Stimulated activated CD4-positive, alpha-beta T cell treated with anti-CD3 and anti-CD28 coated beads, Interleukin-1b, Interleukin-23, amount 100 ng/mL, for 24 hours (primary cell): ENCODE measurements at regions not wholly inside any gene's neighbourhood (a gene's known extent, or its start where the extent isn't known, plus 50 kb on each side); places are given as distances from the start of the nearest gene placed in this dataset.
"Not testable (repeated sequence)": the region's sequence is repeated elsewhere in the genome, so short reads cannot be mapped to it uniquely, and the experiment has no call there.

Experiments
- DNase-seq, 4 experiments: peaks; one replicate each; pipeline ENCODE4 v3.0.0-alpha.2; 2020; ENCODE audit warnings: low read depth in 4 of 4, low spot score in 1 of 4

DNA sequence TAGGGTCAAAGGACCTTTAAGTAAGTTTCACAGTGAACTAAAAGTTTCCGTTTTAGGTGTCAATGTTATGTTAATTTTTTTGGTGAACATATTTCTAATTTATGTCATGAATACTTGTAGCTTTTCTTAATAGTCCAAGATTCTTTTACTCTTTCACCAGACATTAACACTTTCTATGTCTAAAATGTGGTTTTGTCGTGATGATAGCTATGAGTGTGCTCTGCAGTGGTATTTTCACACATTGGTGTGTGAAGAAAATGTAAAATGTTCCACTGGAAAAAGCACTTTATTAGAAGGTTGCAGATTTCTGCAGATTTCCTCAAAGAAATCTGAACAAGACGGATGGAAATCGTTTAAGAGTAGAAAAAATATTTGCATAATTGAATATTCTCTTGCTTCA, 561.0 kb upstream of the ANKRD30A start:
- DNase-seq = no peak

DNA sequence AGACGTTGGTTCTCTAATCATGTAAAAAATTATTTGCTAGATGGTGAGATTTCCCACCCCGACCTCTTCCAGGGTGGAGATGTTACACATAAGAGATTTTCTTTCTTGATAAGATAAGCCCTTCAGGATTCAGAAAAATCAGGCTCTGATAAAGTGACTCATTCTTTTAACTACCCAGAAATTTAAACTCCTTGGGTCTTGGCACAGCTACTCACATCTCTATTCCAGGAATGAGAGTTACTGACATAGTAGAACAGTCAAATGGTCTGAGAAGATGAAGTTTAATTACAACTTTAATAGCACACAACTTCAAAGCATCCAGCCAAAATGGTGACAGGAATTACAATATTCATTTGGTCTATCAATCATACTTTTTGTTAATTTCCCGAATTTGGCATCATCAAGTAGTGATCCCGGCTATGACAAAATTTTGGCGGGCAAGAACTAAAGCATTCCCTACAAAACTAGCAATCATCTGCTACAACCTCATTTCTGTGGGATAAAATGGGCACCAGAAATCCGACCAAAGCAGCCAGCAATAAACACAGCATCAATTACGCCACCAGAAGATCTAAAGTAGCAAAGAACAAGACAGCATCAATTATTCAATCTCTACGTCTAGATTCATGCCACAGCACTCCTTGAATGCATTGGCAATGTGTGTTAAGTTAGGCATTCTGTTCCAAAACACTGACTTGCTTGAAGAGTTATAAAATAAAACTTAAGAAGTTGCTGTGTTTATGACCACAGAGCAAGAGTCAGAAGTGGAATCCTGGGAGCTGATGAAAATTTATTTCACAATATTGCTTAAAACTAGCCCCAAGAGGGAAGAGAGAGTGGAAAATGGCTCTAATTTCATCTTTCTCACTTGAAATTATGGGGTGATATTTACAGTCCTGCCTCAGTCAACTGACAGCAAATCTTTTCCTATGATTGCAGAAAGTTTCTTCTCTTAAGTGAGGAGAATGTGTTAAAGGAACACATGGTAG, 565.7 kb upstream of the ANKRD30A start:
- DNase-seq = no peak

DNA sequence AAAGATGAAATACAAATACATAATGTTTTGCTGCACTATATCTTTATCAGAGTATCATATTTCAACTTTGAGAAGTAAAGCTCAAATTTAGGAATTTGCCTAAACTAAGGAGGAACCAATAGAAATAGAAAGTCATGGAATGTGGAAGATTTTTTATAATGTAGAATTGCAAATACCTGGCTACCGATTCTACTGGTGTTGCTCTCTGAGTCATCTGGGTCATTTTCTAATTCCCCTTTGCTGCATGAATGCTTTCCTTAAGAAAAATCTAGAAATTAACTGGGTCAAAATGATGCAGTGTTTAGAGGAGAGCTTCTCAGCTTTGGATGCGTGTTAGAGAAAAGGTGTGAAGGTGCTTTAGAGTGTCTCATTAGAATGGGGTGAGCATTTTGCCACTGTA, 568.9 kb upstream of the ANKRD30A start:
- no peak for DNase-seq

DNA sequence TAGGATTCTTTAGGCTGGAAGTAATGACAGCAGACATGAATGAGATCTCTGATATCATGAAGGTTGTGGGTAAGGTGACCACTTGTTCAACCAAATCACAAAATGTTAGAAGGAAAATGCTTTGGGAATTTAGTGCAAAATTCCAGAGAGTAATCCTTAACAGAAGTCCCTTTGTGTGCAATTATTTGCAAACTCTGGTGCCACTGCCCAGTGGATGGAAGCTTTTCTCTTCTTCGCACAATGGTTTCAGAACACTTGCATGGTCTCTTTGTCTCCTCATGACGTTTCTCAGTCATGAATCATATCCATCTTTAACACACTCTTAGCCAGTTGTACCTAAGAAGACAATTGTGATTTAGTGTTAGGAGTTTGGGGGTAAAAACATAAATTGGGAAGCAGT, 570.4 kb upstream of the ANKRD30A start:
- no peak for DNase-seq

DNA sequence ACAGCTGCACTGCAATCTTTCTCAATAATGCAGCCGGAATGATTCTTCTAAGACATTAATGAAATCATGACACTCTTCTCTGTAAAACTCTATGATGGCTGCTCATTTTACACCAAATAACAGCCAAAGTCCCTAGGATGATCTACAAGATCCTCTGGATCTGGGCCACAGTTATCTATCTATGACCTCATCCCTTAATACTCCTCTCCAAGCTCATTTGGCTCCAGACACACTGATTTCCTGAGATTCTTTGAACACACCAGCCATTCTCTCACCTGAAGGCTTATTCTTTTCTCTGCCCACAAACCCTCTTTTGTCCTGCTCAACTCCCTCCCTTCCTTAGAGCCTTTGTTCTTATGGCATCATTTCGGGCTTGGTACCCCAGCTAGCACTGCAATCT, 577.4 kb upstream of the ANKRD30A start:
- no peak for DNase-seq

DNA sequence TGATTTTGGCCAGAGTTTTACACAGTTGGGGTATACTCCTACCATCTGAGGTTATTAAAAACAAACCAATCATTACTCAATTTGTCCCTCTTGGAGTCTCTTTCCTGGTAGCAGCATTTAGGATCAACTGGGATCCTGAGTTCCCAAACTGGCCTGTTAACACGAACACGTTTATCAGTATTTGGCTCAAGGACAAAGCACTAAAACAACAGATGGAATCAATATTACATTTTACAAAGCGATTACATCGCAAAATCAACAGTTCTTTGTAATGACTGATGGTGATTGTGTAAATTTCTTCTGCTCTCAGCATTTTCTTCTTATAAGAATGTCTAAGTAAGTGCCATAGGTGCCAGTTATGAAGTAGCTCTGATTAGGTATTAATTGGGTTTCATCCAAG, 582.9 kb upstream of the ANKRD30A start:
- DNase-seq = no peak

DNA sequence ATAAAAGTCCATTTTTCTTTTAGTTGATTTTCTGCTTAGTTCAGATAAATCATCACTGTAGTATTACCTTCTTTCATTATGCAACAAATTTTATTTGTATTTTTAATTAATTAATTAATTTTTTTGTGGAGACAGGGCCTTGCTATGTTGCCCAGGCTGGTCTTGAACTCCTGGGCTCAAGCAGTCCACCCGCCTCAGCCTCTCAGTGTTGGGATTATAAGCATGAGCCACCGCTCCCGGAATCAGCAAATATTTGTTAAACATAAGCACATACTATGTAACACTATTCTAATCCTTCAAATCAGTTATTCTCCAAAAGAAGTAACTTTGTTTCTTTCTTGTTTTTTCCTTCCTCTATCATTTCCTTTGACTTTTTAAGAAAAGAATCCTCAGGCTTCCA, 584.8 kb upstream of the ANKRD30A start:
- DNase-seq = no peak

DNA sequence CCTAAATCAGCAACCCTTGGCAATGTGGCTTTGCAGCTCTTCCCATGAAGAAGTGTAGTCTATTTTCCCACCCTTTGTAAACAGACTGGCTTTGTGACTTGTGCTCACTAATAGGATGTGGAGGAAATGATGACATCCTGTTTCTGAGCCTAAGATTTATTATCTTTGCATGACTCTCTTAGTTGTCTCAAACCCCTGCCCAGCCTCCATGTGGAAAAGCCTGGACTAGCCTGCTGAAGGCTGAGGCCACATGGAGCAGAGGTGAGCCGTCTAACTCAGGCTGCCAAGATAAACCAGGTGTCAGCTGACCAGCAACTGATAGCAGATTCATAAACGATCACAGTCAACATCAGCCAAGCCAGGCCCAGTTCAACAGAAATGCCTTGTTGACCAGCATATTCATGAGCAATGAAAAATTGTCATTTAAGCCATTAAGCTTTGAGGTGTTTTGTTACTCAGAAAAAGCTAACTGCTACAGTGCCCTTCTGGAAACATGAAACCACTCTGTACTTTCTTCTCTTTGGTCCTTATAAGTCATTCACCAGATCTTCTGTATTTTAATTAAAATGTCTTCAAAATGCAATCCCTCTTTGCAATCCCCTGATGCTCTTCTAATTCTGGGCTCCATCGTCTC, 586.3 kb upstream of the ANKRD30A start:
- no peak for DNase-seq

DNA sequence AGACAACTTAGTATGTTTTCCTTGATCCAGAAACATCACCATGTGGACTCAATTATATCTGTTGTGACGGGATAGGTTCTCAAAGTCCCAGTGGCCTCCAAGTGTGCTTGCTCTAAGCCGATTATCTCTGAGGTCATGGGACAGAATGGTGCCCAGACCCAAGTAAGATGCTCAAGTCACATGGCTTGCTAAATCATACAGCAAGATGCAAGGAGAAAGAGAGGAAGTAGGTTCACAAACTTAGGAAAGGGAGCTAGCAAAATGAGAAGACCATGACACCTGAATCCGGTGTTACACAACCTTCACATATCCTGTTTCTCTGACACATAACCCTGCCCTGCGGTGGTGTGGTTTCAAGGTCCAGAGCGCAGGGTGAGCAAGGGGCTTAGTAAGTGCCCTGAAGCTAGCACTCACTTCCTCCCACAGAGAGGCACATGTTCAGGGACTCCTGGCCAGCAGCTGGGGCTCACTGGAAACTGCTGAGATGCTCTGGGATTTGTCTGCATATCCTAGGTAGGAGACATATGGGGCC, 590.9 kb upstream of the ANKRD30A start:
- DNase-seq = no peak

DNA sequence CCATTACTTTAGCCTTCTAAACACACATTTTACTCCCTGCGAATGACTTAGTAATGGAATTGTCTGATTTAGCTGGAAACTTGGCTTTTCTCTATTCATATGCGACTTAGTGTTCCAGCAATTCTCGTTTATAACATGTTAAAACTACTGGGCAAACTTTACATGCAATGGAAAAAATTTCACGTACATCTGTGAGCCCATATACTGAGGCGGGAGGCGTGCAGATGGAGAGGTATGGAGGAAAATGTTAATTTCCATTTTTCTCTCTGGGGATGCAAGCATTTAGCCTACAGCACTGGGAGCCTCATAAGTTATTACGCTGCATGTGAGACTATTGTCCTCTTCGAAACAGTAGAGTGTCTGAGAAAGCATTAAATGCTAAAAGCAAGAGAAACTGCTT, 591.5 kb upstream of the ANKRD30A start:
- no peak for DNase-seq

DNA sequence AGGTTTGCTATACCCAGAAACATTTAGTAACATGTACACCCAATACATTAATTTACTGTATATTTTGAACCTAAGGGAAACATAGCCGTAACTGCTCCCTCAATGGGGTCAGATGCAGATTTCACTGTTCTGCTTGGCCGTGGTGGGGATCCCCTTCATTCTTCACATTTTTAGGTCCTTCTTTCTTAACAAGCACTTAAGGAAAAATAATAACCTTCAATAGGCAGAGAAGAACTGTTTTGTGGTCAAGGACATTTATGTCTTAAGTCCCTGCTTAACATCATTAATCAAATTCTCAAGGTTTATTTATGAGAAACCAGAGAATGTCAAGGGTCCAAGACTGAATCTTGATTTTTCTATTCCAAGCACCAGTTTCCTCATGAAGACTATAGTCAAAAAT, 592.1 kb upstream of the ANKRD30A start:
- DNase-seq = no peak

DNA sequence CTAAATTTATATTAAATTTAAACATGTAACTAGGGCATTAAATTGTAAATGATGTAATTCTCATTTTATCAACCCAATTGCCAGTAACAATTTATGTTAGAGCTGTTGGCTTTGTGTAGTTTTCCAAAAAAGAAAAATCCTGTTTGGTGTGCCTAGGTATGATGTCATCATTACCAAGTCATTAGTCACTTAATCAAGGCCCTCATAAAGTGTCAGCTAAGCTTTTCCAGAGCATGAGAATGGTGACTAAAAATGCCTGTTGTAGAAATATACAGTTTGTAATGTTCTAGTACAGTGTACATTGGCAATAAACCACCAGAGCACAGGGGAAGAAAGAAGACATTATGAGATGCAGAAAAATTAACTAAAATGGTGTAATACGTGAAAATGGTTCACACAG, 593.8 kb upstream of the ANKRD30A start:
- no peak for DNase-seq

DNA sequence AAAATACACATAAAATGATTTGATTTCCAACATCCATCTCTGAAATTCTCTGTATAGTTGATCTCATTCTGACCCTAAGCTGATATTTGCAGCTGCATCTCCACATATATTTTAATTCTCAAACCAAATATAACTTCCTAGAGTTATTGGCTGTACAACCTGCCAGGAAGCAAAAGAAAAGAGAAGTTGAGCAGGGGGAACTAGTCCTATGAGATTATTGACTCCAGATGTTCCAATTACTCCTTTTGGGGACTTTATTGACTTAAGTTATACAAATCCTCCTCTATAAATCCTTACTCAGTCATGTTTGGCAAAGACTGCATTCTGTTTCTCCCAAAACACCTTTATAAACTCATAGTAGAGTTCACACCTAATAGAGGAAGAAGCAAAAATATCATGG, 599.4 kb upstream of the ANKRD30A start:
- DNase-seq = no peak

DNA sequence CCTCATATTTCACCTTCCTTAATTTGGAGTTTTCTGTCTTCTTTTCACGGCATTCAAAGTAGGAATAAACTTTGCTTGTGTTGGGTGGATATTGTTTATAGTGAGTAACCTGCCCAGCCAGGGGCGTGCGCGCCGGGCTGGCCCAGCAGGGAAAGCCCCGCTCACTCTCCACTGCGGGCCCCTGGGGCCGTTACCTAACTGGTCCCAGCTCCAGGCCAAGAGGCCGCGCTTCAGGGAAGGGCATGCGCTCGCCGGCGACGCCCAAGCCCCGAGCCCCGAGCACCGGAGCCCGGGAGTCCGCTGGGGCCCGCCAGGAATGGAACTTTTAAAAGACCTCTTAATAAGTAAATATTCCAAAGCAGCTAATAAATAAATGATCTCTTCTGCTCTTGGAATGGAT, 601.3 kb upstream of the ANKRD30A start:
- not testable (repeated sequence) for DNase-seq

DNA sequence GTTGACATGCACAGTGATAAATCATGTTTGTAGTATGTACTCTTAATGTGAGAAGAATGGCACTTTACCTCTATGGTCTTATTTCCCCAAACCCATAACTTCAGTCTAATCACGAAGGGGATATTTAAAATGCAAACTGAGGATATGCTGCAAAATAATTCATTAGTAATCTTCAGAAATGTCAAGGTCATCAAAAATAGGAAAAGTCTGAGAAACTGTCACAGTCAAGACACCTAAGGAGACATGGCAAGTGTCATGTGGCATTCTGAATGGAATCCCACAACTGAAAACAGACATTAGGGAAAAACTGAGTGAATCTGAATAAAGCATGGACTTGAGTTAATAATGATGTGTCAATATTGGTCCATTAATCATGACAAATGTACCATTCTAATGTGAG, 605.5 kb upstream of the ANKRD30A start:
- no peak for DNase-seq

DNA sequence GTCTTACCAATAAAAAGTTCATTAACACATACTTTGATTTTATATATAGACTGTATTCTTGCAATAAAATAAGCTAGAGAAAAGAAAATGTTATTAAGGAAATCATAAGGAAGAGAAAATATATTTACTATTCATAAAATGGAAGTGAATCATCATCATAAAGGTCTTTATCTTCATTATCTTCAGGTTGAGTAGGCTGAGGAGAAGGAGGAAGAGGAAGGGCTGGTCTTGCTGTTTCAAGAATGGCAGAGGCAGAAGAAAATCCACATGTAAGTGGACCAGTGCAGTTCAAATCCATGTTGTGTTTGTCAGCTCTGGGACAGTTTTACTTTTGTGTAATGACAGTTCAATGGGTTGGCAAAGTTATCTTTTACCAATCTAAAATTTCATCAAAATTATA, 609.1 kb upstream of the ANKRD30A start:
- no peak for DNase-seq

DNA sequence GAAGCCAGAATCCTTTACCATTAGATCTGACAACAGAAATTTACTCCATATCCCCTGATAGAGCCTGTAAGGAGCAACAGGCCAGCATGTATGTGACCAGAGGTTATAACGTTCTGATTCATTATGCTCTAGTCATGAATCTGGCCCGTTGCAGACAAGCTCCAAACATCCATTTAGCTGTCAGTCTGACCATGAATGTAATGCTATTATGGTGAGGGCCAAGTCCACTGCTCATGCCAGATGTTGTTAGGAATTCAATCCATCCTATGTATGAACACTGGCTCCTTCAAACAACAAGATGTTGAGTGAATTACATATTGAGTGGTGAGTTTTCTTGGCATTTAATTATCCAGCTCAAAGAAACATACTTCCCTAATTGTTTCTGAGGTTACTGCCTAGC, 610.1 kb upstream of the ANKRD30A start:
- no peak for DNase-seq

DNA sequence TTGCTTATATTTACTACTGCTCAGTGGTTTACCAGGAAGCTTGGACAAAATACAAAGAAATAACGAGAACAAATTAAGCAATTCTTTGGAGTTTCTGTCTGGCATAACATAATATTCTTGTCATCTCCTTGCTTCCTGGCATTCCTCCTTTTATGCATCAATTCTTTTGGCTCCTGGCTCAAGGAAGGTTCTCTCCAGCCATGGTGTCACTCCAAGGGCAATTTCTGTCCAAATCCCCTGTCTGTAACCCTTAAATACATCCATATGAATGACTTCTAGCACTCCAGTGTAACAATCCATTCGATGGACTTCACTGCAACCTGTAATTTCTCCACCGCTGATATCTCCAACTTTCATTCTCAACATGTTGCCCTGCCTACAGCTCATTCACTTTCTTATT, 617.7 kb upstream of the ANKRD30A start:
- no peak for DNase-seq

DNA sequence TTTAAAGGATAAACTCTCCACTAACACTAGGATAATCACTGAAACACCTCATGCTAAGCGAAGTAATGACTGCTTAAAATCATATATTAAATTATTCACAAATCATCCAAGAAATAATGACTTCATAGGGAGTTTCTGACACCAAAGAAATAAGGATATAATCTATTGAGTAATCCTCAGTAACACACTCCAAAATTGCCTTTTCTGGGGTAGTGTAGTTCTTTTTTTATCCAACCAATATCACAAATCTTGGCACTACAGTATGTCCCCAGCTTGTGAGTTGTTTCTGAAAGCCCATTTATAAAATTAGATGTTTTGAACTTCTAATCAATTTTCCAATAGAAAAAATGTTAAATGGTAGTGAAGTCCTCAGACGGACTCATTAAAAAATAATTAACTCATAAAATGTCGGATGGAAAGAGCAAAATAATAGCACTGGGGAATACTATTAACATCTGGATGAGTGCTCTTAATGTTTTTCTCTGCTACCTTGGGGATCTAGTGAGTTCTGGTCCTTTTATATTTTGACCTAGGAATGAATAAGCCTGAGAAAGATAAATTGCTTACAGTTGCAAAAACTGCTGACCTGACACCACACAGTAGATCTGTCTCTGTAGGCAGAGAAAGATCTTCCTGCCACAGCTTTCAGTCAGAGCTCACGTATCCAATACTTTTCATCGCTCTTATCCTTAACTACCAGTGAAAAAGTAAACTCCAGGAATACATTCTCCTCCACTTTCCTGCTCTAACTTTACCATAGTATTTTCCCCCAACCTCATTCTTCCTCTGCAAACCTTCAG, 618.5 kb upstream of the ANKRD30A start:
- no peak for DNase-seq

DNA sequence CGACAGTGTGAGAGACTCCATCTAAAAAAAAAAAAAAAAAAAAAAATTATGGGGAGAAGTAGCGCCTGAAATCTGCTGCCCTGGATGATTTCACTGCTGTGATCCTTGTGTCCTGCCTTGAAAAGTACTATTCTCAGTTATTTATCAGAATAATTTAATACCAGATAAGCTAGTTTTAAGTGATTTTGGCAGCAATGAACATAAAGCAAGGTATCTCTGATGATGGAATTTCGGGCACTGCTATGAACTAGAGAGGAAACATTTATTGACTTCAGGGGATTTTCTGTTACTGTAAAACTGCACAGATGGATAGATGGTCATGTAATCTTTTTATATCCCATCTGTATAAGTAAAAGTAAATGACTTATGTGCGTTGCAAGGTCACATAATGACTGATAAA, 619.1 kb upstream of the ANKRD30A start:
- no peak for DNase-seq

DNA sequence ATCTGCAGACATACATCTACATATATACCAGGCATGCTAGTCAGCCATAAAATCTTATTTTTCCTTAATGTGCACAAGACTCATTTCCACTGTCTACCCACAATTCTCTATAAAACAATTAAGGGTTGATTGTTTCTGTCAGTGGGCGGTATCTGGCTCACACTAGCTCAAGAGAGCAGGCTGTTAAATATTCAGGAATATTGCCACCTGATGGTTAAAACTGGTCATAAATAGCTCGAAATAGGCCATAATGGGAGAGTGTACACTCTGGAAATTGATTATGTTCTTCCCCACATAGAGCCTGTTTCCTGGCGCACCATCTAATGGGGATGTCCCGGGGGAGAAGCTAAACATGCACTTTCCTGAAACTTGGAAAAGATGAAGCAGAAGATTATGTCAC, 620.6 kb upstream of the ANKRD30A start:
- no peak for DNase-seq

DNA sequence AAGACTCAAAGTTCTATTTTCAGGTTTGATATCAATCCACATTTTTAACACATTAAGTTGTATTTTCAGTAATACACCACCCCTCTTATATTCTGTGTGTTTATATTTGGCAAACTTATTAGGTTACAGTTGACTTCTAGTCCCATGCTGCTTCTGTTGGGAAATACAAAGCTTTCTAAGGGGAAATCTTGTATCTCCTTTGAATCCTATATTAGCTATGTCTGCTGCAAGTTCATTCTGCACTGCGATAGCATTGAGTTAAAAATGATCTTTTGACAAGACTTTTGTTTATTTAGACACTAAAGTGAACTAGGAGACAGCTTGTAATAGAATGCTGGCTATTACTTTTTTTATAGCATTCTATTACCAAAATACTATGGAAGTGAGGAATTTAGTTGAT, 625.1 kb upstream of the ANKRD30A start:
- DNase-seq = no peak
